WTC11 (cell line): ENCODE measurements at regions not wholly inside any gene's neighbourhood (a gene's known extent, or its start where the extent isn't known, plus 50 kb on each side); places are given as distances from the start of the nearest gene placed in this dataset.

Experiments
- ELF4 ChIP-seq: sonication (generic); formaldehyde crosslinking; IDR thresholded peaks from 2 replicates; pipeline ENCODE4 v1.8.1; 2022; ENCODE audit warnings: low read depth, mild to moderate bottlenecking, moderate library complexity, missing genetic modification reagents
- ETV6 ChIP-seq: sonication (generic); formaldehyde crosslinking; IDR thresholded peaks from 2 replicates; pipeline ENCODE4 v1.8.1; 2022; ENCODE audit warnings: mild to moderate bottlenecking, missing genetic modification reagents
- NR2C2 ChIP-seq: sonication (generic); formaldehyde crosslinking; IDR thresholded peaks from 2 replicates; pipeline ENCODE4 v1.8.0; 2022; ENCODE audit warnings: mild to moderate bottlenecking, missing genetic modification reagents
- TEAD4 ChIP-seq: sonication (generic); formaldehyde crosslinking; IDR thresholded peaks from 2 replicates; pipeline ENCODE4 v1.8.0; 2022; ENCODE audit warnings: mild to moderate bottlenecking, missing genetic modification reagents
- ZNF317 ChIP-seq: sonication (generic); formaldehyde crosslinking; IDR thresholded peaks from 2 replicates; pipeline ENCODE4 v1.8.1; 2023; ENCODE audit warnings: low read depth, mild to moderate bottlenecking, moderate library complexity, missing genetic modification reagents, borderline replicate concordance
- ZNF416 ChIP-seq: fragments of 250-450 bp; sonication (Bioruptor Pico); IDR thresholded peaks from 2 replicates; pipeline ENCODE4 v1.9.0; 2021; ENCODE audit warnings: mild to moderate bottlenecking, inconsistent platforms
- ZNF423 ChIP-seq: fragments of 250-450 bp; sonication (Bioruptor Pico); IDR thresholded peaks from 2 replicates; pipeline ENCODE4 v2.1.2; 2022; ENCODE audit warnings: mild to moderate bottlenecking, moderate library complexity
- TF ChIP-seq, protein P1 (sequence below): fragments of 200-600 bp; IDR thresholded peaks from 2 replicates; pipeline ENCODE4 v1.8.0; 2022; ENCODE audit warnings: antibody characterized with exemption
- TF ChIP-seq, protein P2 (sequence below): sonication (generic); formaldehyde crosslinking; IDR thresholded peaks from 2 replicates; pipeline ENCODE4 v1.8.1; 2022; ENCODE audit warnings: low read depth, mild to moderate bottlenecking, moderate library complexity, missing genetic modification reagents, borderline replicate concordance
- TF ChIP-seq, protein P3 (sequence below): sonication (generic); formaldehyde crosslinking; IDR thresholded peaks from 2 replicates; pipeline ENCODE4 v1.8.0; 2022; ENCODE audit warnings: mild to moderate bottlenecking, missing genetic modification reagents
- TF ChIP-seq, protein P4 (sequence below): sonication (generic); formaldehyde crosslinking; IDR thresholded peaks from 2 replicates; pipeline ENCODE4 v1.8.0; 2022; ENCODE audit warnings: mild to moderate bottlenecking, missing genetic modification reagents
- TF ChIP-seq, protein P5 (sequence below): sonication (generic); formaldehyde crosslinking; IDR thresholded peaks from 2 replicates; pipeline ENCODE4 v1.8.1; 2022; ENCODE audit warnings: mild to moderate bottlenecking, missing genetic modification reagents, moderate library complexity, borderline replicate concordance

DNA sequence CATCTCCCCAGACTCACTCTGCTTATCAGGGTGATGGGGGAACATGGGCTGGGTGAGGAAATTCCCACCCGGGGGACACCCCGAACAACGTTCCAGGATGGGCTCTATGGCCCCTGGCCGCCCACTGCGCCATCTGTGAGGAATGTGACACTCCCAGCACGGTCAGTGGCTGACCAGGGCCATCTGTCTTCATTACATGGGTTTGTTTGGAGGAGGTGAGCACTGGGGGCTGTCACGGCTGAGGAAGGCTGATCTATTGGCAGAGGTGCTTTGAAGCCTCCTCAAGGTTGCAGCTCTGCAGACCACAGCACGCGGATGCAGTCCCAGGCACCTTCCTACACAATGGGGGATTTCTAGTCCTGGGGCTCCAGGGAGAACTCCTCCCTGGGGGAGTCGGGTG lies 214.1 kb upstream of the FOXF1 start:
- TF ChIP-seq, protein P1, sequence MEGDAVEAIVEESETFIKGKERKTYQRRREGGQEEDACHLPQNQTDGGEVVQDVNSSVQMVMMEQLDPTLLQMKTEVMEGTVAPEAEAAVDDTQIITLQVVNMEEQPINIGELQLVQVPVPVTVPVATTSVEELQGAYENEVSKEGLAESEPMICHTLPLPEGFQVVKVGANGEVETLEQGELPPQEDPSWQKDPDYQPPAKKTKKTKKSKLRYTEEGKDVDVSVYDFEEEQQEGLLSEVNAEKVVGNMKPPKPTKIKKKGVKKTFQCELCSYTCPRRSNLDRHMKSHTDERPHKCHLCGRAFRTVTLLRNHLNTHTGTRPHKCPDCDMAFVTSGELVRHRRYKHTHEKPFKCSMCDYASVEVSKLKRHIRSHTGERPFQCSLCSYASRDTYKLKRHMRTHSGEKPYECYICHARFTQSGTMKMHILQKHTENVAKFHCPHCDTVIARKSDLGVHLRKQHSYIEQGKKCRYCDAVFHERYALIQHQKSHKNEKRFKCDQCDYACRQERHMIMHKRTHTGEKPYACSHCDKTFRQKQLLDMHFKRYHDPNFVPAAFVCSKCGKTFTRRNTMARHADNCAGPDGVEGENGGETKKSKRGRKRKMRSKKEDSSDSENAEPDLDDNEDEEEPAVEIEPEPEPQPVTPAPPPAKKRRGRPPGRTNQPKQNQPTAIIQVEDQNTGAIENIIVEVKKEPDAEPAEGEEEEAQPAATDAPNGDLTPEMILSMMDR = no peak
- TF ChIP-seq, protein P2, sequence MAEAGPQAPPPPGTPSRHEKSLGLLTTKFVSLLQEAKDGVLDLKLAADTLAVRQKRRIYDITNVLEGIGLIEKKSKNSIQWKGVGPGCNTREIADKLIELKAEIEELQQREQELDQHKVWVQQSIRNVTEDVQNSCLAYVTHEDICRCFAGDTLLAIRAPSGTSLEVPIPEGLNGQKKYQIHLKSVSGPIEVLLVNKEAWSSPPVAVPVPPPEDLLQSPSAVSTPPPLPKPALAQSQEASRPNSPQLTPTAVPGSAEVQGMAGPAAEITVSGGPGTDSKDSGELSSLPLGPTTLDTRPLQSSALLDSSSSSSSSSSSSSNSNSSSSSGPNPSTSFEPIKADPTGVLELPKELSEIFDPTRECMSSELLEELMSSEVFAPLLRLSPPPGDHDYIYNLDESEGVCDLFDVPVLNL (CRISPR knock-in tag) = no peak
- TF ChIP-seq ETV6 (CRISPR knock-in tag) = no peak
- TF ChIP-seq ZNF416 (CRISPR knock-in tag) = no peak
- no peak for TF ChIP-seq ZNF317
- TF ChIP-seq, protein P3, sequence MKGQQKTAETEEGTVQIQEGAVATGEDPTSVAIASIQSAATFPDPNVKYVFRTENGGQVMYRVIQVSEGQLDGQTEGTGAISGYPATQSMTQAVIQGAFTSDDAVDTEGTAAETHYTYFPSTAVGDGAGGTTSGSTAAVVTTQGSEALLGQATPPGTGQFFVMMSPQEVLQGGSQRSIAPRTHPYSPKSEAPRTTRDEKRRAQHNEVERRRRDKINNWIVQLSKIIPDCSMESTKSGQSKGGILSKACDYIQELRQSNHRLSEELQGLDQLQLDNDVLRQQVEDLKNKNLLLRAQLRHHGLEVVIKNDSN (CRISPR knock-in tag) = no peak
- no peak for TF ChIP-seq ELF4 (CRISPR knock-in tag)
- TF ChIP-seq ZNF423 = no peak
- TF ChIP-seq, protein P4, sequence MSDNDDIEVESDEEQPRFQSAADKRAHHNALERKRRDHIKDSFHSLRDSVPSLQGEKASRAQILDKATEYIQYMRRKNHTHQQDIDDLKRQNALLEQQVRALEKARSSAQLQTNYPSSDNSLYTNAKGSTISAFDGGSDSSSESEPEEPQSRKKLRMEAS (CRISPR knock-in tag) = no peak
- TF ChIP-seq, protein P5, sequence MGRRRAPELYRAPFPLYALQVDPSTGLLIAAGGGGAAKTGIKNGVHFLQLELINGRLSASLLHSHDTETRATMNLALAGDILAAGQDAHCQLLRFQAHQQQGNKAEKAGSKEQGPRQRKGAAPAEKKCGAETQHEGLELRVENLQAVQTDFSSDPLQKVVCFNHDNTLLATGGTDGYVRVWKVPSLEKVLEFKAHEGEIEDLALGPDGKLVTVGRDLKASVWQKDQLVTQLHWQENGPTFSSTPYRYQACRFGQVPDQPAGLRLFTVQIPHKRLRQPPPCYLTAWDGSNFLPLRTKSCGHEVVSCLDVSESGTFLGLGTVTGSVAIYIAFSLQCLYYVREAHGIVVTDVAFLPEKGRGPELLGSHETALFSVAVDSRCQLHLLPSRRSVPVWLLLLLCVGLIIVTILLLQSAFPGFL (CRISPR knock-in tag) = no peak
- TF ChIP-seq NR2C2 (CRISPR knock-in tag) = no peak
- TF ChIP-seq TEAD4 (CRISPR knock-in tag) = no peak
